Breast epithelium (tissue), 3 donors: ENCODE measurements at regions not wholly inside any gene's neighbourhood (a gene's known extent, or its start where the extent isn't known, plus 50 kb on each side); places are given as distances from the start of the nearest gene placed in this dataset.

Experiments used
- CTCF ChIP-seq, 3 donors: fragments of 450-650 bp; IDR thresholded peaks; one replicate each; pipeline ENCODE4 v1.5.1; 2016 to 2017; ENCODE audit warnings: antibody characterized with exemption in 3 of 3, mild to moderate bottlenecking in 3 of 3, moderate library complexity in 3 of 3
- POLR2AphosphoS5 ChIP-seq, 3 donors: sonication (generic); formaldehyde crosslinking; IDR thresholded peaks; one replicate each; pipeline ENCODE4 v1.6.1; 2017; ENCODE audit warnings: antibody characterized with exemption in 3 of 3

GRCh38 chr12:56838621-56839488 is 75.7 kb downstream of the HSD17B6 start:
- no peak for TF ChIP-seq CTCF (IDR thresholded peaks at IDR 0.05)
- TF ChIP-seq POLR2AphosphoS5 (IDR thresholded peaks at IDR 0.05), result no peak
